OCI-LY1 (cell line): ENCODE measurements at regions not wholly inside any gene's neighbourhood (a gene's known extent, or its start where the extent isn't known, plus 50 kb on each side); places are given as distances from the start of the nearest gene placed in this dataset.

ENCODE experiments used
- CTCF ChIP-seq: fragments of 200-600 bp; sonication (generic), shearing (Covaris generic); IDR thresholded peaks from 2 replicates; pipeline ENCODE4 v1.5.1; 2017; ENCODE audit warnings: mild to moderate bottlenecking, antibody characterized with exemption, low read length, moderate library complexity, mixed read lengths
- EZH2 ChIP-seq: fragments of 200-600 bp; sonication (generic), shearing (Covaris generic); IDR thresholded peaks from 2 replicates; pipeline ENCODE4 v1.8.0; 2017; ENCODE audit warnings: borderline replicate concordance, mixed run types, mild to moderate bottlenecking, antibody characterized with exemption, low read length, moderate library complexity, mixed read lengths

DNA sequence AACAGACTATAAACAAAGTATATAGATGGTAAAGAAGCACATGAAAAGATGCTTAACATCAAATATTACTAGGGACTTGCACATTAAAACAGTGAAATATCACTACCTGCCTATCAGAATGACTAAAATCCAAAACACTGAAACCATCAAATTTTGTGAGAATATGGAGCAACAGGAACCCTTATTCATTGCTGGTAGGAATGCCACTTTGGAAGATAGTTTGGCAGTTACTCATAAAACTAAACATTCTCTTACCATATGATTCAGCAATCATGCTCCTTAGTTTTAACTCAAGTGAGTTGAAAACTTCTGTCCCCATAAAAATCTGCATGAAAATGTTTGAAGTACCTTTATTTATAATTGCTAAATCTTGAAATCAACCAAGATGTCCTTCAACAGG is 297.6 kb downstream of the DAD1 start:
- TF ChIP-seq CTCF (no peak), EZH2 (no peak)
